Left ventricle myocardium inferior (tissue), 1 donor: ENCODE measurements at regions not wholly inside any gene's neighbourhood (a gene's known extent, or its start where the extent isn't known, plus 50 kb on each side); places are given as distances from the start of the nearest gene placed in this dataset.
"Not testable (repeated sequence)": the region's sequence is repeated elsewhere in the genome, so short reads cannot be mapped to it uniquely, and the experiment has no call there.

Source experiments
- DNase-seq: peaks from one replicate; pipeline ENCODE4 v3.0.0-alpha.2; 2020
- H3K27ac ChIP-seq: fragments of 200-600 bp; replicated peaks from 2 replicates; pipeline ENCODE4 v1.8.0; 2021
- H3K27me3 ChIP-seq: fragments of 200-600 bp; 2 replicates; pipeline ENCODE4 v1.8.0; 2021; ENCODE audit warnings: low read depth
- H3K36me3 ChIP-seq: fragments of 200-600 bp; 2 replicates; pipeline ENCODE4 v1.8.0; 2021
- H3K4me1 ChIP-seq: fragments of 200-600 bp; 2 replicates; pipeline ENCODE4 v1.8.0; 2021
- H3K4me3 ChIP-seq: fragments of 200-600 bp; 2 replicates; pipeline ENCODE4 v1.8.0; 2021; ENCODE audit warnings: mild to moderate bottlenecking, moderate library complexity
- H3K9me3 ChIP-seq: fragments of 200-600 bp; replicated peaks from 2 replicates; pipeline ENCODE4 v1.8.0; 2021
- CTCF ChIP-seq: fragments of 200-600 bp; IDR thresholded peaks from 2 replicates; pipeline ENCODE4 v1.8.0; 2021; ENCODE audit warnings: antibody characterized with exemption, mild to moderate bottlenecking, borderline replicate concordance
- intact Hi-C: fragments of 100-400 bp; cut with micrococcal nuclease; formaldehyde crosslinking; loops from one replicate; pipeline ENCODE4 v1.11.0; 2022
- donor health status: DM: no; HTN: yes; CAD: no; lungs with severe emphysema.

- no peaks in the 10 kb centered on the region for H3K9me3 ChIP-seq
- intact Hi-C loops: no loop called here
- no peak overlapping the region for H3K4me3 ChIP-seq
- H3K4me1 ChIP-seq: no peaks in the 10 kb centered on the region
- peaks cover 18% of the 10 kb centered on the region for H3K27me3 ChIP-seq
- no peak overlapping the region for H3K27ac ChIP-seq
- no peaks in the 10 kb centered on the region for H3K36me3 ChIP-seq
- no peak for TF ChIP-seq CTCF
- no peak for DNase-seq
These were observed 169.8 kb upstream of the MYRIP start for GRCh38 chr3:39639344-39640236.

GRCh38 chr3:39641274-39641673, 168.1 kb upstream of the MYRIP start:
- Histone ChIP-seq H3K9me3 (no peaks in the 10 kb centered on the region), H3K36me3 (no peaks in the 10 kb centered on the region), H3K4me1 (no peaks in the 10 kb centered on the region), H3K27me3 (peaks cover 23% of the 10 kb centered on the region), H3K4me3 (no peak overlapping the region), H3K27ac (no peak overlapping the region)
- TF ChIP-seq CTCF: no peak
- DNase-seq: no peak
- intact Hi-C loops: no loop called here

GRCh38 chr3:39644176-39644575, 165.2 kb upstream of the MYRIP start:
- Histone ChIP-seq H3K4me3 (no peak overlapping the region), H3K27me3 (peaks cover 23% of the 10 kb centered on the region), H3K4me1 (no peaks in the 10 kb centered on the region), H3K36me3 (no peaks in the 10 kb centered on the region), H3K27ac (no peak overlapping the region), H3K9me3 (no peaks in the 10 kb centered on the region)
- DNase-seq: no peak
- no peak for TF ChIP-seq CTCF
- intact Hi-C loops: no loop called here

- H3K27me3 ChIP-seq, H3K27ac ChIP-seq, H3K4me3 ChIP-seq, DNase-seq, H3K4me1 ChIP-seq, H3K9me3 ChIP-seq, intact Hi-C loops, H3K36me3 ChIP-seq: not testable (repeated sequence)
These were observed 158.2 kb upstream of the MYRIP start for GRCh38 chr3:39651256-39651655.

GRCh38 chr3:39651993-39652739, 157.2 kb upstream of the MYRIP start:
- no peaks in the 10 kb centered on the region for H3K4me1 ChIP-seq
- TF ChIP-seq CTCF: no peak
- H3K36me3 ChIP-seq: no peaks in the 10 kb centered on the region
- intact Hi-C loops: no loop called here
- H3K9me3 ChIP-seq: no peaks in the 10 kb centered on the region
- no peak overlapping the region for H3K27ac ChIP-seq
- DNase-seq: no peak
- H3K27me3 ChIP-seq: no peaks in the 10 kb centered on the region
- H3K4me3 ChIP-seq: no peak overlapping the region

- H3K27me3 ChIP-seq, H3K27ac ChIP-seq, H3K36me3 ChIP-seq, intact Hi-C loops, H3K4me3 ChIP-seq, H3K4me1 ChIP-seq, H3K9me3 ChIP-seq, DNase-seq: not testable (repeated sequence)
These were observed 153.7 kb upstream of the MYRIP start for GRCh38 chr3:39655718-39656117.
